Activated CD4-positive, alpha-beta T cell treated with anti-CD3 and anti-CD28 coated beads, Interleukin-2, amount 10 ng/mL, durations not matched to agents 7 days and 5 days (primary cell): ENCODE measurements at regions not wholly inside any gene's neighbourhood (a gene's known extent, or its start where the extent isn't known, plus 50 kb on each side); places are given as distances from the start of the nearest gene placed in this dataset.
"Not testable (repeated sequence)": the region's sequence is repeated elsewhere in the genome, so short reads cannot be mapped to it uniquely, and the experiment has no call there.

Experiments
- CTCF ChIA-PET: fragments of 350-600 bp; sonication (Branson Sonifier 250); formaldehyde crosslinking; loops from one replicate; lab custom pipeline; 2021; ENCODE audit warnings: antibody characterized with exemption; lab: Charles Lee
- POLR2A ChIA-PET: fragments of 350-600 bp; sonication (Branson Sonifier 250); formaldehyde crosslinking; loops from one replicate; lab custom pipeline; 2021; ENCODE audit warnings: antibody characterized with exemption; lab: Charles Lee
- DNase-seq: peaks from one replicate; pipeline ENCODE4 v3.0.0-alpha.2; 2020
- H3K27ac Mint-ChIP-seq: one replicate; pipeline ENCODE4 v1.8.0; 2021; ENCODE audit warnings: mild to moderate bottlenecking, moderate library complexity, mixed read lengths
- H3K27me3 Mint-ChIP-seq: one replicate; pipeline ENCODE4 v1.8.0; 2021; ENCODE audit warnings: mixed read lengths
- H3K36me3 Mint-ChIP-seq: one replicate; pipeline ENCODE4 v1.8.0; 2021; ENCODE audit warnings: low read depth, mixed read lengths
- H3K4me1 Mint-ChIP-seq: one replicate; pipeline ENCODE4 v1.8.0; 2021; ENCODE audit warnings: mixed read lengths
- H3K4me3 Mint-ChIP-seq: one replicate; pipeline ENCODE4 v1.8.0; 2021; ENCODE audit warnings: mild to moderate bottlenecking, moderate library complexity, mixed read lengths
- H3K9me3 Mint-ChIP-seq: one replicate; pipeline ENCODE4 v1.8.0; 2021; ENCODE audit warnings: mixed read lengths

DNA sequence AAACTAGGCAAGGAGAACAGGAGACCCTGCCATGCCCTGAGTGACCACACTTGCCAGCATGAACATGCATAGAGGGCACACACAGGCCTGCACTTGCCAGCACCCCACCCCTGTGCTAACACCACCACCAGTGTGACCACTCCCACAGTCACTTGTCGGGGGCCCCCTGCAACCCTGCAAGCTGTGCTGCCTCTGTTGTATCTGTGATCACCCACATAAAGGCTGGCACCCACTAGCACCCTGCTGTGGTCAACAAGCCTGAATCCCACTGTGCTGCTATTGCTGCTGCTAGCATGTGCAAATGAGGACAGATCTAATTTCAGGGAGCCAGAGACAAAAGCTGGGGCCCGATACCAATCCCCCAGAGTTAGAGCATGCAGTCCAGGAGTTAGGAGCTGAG lies 217.7 kb downstream of the GIPC2 start:
- no peaks in the 10 kb centered on the region for H3K4me1 Mint-ChIP-seq
- H3K27me3 Mint-ChIP-seq: peaks cover 10% of the 10 kb centered on the region
- no peaks in the 10 kb centered on the region for H3K9me3 Mint-ChIP-seq
- ChIA-PET POLR2A (no interaction called here), CTCF (interaction anchor here (0.8 kb wide), 1 partner anchor 14 kb away, joined by 3 read pairs; no protein-coding TSS in a partner anchor)
- no peak for DNase-seq
- H3K27ac Mint-ChIP-seq: no peak overlapping the region
- no peak overlapping the region for H3K4me3 Mint-ChIP-seq
- no peaks in the 10 kb centered on the region for H3K36me3 Mint-ChIP-seq

DNA sequence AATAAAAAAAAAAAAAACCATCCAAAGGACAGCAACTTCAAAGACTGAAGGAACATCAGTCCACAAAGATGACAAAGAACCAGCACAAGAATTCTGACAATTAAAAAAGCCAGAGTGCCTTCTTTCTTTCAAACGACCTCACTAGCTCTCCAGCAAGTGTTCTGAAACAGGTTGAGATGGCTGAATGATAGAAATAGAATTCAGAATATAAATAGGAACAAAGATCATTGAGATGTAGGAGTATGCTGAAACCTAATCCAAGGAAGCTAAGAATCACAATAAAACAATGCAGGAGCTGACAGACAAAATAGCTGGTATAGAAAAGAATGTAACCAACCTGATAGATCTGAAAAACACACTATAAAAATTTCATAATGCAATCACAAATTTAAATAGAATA lies 218.2 kb downstream of the GIPC2 start:
- Mint-ChIP-seq H3K4me1 (no peaks in the 10 kb centered on the region), H3K36me3 (no peaks in the 10 kb centered on the region), H3K9me3 (no peaks in the 10 kb centered on the region), H3K27me3 (peaks cover 10% of the 10 kb centered on the region), H3K27ac (no peak overlapping the region), H3K4me3 (no peak overlapping the region)
- POLR2A ChIA-PET: no interaction called here
- DNase-seq: no peak
- CTCF ChIA-PET: interaction anchor here (0.8 kb wide), 1 partner anchor 14 kb away, joined by 3 read pairs; no protein-coding TSS in a partner anchor

DNA sequence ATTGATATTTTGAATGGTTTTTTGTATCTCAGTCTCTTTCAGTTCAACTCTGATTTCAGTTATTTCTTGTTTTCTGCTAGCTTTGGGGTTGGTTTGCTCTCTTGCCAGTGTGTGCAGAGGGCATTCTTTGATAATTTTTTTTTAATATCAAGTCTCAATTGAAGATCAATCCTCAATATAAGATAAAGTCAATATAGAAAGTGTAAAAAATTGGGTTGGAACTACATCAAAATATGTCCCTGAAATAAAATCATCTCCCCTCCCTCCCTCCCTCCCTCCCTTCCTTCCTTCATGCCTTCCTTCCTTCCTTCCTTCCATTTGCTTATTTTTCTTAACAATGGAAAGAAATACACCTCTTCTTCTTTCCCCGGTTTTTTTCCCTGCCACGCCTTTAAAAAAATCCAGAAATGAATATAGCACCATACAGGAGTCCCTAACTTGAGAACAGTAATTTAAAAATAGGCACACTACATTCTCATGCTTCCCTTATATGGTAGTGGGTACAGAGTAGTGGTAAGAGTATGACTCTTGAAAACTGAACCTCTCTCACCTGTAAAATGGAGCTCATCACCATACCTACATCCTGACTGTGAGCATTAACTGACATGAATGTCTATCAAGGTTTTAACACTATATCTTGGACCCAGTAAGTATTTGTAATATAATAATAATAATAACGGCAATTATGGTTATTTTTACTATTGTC lies 221.9 kb downstream of the GIPC2 start:
- ChIA-PET POLR2A (no interaction called here), CTCF (interaction anchor here (1.0 kb wide), 1 partner anchor 66 kb away, joined by 3 read pairs; no protein-coding TSS in a partner anchor)
- Mint-ChIP-seq H3K27ac (no peak overlapping the region), H3K4me1 (no peaks in the 10 kb centered on the region), H3K4me3 (no peak overlapping the region), H3K36me3 (no peaks in the 10 kb centered on the region), H3K27me3 (peaks cover 5% of the 10 kb centered on the region), H3K9me3 (no peaks in the 10 kb centered on the region)
- DNase-seq: no peak

DNA sequence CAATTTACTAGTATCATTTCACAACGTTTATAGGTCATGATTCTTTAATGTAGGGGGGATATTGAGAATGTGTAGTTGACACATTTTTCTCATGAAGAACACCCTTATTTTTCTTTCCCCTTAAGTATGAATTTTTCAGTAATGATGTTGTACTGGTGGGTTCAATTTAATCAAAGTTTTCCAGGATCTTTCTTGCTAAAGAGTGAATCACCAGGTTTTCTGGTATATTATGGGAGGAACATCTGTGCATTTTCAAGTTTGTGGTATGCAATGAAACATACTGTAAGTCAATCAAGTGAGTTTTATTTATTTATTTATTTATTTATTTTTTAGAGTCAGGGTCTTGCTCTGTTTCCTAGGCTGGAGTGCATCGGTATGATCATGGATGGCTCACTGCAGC lies 221.2 kb upstream of the PTGFR start:
- no peaks in the 10 kb centered on the region for H3K9me3 Mint-ChIP-seq
- H3K4me3 Mint-ChIP-seq: no peak overlapping the region
- ChIA-PET POLR2A (no interaction called here), CTCF (no interaction called here)
- no peaks in the 10 kb centered on the region for H3K4me1 Mint-ChIP-seq
- DNase-seq: no peak
- H3K36me3 Mint-ChIP-seq: no peaks in the 10 kb centered on the region
- H3K27me3 Mint-ChIP-seq: peaks cover 5% of the 10 kb centered on the region
- H3K27ac Mint-ChIP-seq: no peak overlapping the region

DNA sequence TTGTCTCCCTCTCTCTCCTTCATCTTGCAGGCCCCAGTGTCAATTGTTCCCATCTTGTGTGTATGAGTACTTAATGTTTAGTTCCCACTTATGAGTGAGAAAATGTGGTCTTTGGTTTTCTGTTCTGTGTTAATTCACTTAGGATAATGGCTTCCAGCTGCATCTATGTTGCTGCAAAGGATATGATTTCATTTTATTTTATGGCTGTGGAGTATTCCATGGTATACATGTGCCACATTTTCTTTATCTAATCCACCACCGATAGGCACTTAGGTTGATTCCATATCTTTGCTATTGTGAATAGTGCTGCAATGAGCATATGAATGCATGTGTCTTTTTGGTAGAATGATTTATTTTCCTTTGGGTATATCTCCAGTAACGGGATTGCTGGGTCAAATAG lies 219.4 kb upstream of the PTGFR start:
- CTCF ChIA-PET, H3K36me3 Mint-ChIP-seq, H3K27ac Mint-ChIP-seq, H3K27me3 Mint-ChIP-seq, H3K4me1 Mint-ChIP-seq, H3K9me3 Mint-ChIP-seq, DNase-seq, POLR2A ChIA-PET, H3K4me3 Mint-ChIP-seq: not testable (repeated sequence)

DNA sequence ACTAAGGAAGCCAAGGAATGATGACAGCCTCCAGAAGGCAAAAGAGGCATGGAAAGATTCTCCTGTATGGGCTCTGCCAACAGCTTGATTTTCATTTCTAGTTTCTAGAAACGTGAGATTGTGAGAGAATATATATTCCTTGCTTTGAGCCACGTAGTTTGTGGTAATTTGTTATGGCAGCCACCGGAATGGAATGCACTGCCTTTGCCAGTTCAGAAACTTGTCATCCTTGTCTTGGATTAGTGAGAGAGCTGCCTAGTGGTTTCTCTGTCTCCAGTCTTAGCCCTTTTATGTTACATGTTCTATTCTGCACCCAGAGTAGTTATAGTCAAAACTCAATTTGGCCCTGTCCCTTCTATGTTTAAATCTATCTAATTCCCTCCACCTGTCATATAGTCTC lies 216.0 kb upstream of the PTGFR start:
- Mint-ChIP-seq H3K4me1 (no peaks in the 10 kb centered on the region), H3K27ac (no peak overlapping the region), H3K36me3 (no peaks in the 10 kb centered on the region), H3K9me3 (no peaks in the 10 kb centered on the region), H3K27me3 (no peaks in the 10 kb centered on the region), H3K4me3 (no peak overlapping the region)
- CTCF ChIA-PET: interaction anchor here (0.6 kb wide), 1 partner anchor 1741 kb away, joined by 3 read pairs; no protein-coding TSS in a partner anchor
- POLR2A ChIA-PET: no interaction called here
- DNase-seq: no peak

DNA sequence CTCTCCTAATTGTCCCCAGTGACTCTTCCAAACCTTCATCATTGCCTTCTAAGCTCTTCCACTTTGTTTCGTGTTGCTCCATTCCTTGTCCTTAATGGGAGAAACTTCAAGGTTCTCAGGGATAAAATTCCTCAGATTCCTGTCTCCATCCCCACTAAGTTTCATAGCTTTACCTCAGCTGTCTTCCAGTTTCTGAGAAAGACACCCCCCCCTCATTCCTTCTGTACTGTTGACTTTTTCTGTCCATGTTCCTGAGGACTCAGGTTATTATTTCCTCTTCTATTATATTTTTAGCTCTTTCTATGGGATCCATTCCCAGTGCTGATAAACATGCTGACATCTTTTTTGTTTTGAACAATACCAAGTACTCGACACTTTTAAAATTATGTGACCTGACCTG lies 215.3 kb upstream of the PTGFR start:
- H3K36me3 Mint-ChIP-seq: no peaks in the 10 kb centered on the region
- no peak overlapping the region for H3K4me3 Mint-ChIP-seq
- no peak for DNase-seq
- no peaks in the 10 kb centered on the region for H3K27me3 Mint-ChIP-seq
- ChIA-PET POLR2A (no interaction called here), CTCF (no interaction called here)
- H3K4me1 Mint-ChIP-seq: no peaks in the 10 kb centered on the region
- H3K27ac Mint-ChIP-seq: no peak overlapping the region
- no peaks in the 10 kb centered on the region for H3K9me3 Mint-ChIP-seq

DNA sequence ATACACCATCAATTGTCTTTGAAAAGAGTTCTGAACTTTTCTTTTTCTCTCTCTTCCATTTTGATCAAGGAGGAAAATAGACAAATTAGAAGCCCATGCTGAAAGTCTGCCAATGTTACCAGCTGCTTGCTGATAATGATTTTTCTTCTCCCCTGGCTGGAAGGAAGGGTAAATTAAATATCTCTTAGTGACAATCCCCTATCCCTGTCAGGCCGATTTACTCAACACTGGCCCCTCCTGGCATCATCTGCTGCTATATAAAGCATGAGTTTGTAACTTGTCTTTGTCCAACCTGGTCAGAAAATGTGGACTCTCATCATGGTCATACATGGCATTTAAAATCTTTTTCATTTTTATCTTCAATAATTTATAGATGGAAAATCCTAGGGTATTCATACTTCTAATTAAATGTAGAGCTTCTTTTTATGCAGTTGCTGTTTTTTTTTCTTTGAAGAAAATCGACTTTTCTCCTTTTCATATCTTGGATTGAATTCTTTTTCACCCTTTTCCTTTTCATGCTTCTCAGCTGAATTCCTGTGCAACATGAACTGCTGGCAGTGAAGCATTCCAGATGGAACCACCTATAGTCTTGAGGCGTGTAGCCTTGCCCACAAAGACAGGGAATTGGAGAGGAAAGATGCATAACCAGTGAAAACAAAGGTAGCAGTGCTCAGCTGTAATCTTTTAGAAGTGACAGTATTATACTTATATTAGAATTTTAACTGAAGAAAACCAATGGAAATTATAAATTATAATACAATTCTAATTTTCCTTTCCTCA lies 214.7 kb upstream of the PTGFR start:
- no peaks in the 10 kb centered on the region for H3K27me3 Mint-ChIP-seq
- CTCF ChIA-PET: no interaction called here
- H3K27ac Mint-ChIP-seq: no peak overlapping the region
- no peak for DNase-seq
- no peak overlapping the region for H3K4me3 Mint-ChIP-seq
- POLR2A ChIA-PET: no interaction called here
- H3K4me1 Mint-ChIP-seq: no peaks in the 10 kb centered on the region
- H3K36me3 Mint-ChIP-seq: no peaks in the 10 kb centered on the region
- no peaks in the 10 kb centered on the region for H3K9me3 Mint-ChIP-seq

DNA sequence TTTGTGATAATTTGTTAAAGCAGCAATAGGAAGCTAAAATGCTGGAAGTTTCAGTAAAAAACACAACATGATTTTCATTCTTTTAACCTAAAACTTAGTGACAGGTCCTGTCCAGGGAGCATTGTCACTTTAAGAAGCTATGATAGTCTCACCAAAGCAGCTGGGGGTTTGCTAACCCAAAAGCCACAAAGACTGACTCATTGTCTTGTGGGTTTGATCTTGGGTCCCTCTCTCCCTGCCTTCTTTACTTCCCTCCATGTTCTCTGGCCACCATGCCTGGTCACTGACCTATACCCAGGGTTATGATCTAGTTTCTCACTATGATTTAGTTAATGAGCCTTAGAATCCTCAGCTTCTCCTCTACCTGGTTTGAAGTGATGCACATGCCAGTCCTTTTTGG lies 213.5 kb upstream of the PTGFR start:
- Mint-ChIP-seq H3K4me3 (no peak overlapping the region), H3K27me3 (no peaks in the 10 kb centered on the region), H3K4me1 (no peaks in the 10 kb centered on the region), H3K27ac (no peak overlapping the region), H3K36me3 (no peaks in the 10 kb centered on the region), H3K9me3 (no peaks in the 10 kb centered on the region)
- DNase-seq: no peak
- ChIA-PET CTCF (no interaction called here), POLR2A (no interaction called here)

DNA sequence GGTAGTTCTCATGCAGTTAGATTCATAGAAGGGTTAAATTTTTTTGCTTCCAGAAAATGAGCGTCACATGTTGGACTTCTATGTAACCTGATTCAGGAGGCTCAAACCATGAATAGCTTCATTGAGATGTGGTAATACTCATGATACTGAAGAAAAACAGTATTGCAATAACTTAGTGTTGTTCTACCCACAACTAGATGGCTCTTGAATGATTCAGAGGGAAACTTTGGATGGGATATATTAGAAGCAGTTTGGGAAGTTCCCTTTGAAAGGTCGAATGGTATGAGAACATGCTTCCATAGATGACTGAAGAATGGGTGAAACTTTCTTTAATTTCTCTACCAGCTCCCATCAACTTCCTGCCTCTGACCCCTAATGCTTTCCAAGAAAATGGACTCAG lies 211.7 kb upstream of the PTGFR start:
- CTCF ChIA-PET: no interaction called here
- no peaks in the 10 kb centered on the region for H3K27me3 Mint-ChIP-seq

DNA sequence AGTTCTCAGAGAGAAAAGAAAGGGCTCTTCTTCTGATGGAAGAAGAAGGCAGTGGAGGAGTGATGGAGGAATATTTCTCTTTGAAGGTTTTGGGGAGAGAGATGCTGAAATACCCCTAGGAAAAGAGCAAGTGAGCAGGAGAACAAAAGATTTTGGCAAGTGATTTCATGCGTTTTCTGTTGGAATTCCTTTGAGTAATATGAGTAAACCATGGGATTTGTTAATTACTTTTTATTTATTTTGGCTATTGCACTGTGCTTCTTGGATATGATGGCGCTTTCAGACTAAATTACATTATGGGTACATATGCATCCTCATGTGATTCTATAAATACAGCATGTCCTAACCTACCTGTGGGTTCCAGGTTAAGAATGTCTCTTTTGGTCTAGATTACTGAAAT lies 210.1 kb upstream of the PTGFR start:
- ChIA-PET POLR2A (no interaction called here), CTCF (no interaction called here)
- no peak overlapping the region for H3K4me3 Mint-ChIP-seq
- no peaks in the 10 kb centered on the region for H3K36me3 Mint-ChIP-seq
- DNase-seq: no peak
- no peak overlapping the region for H3K27ac Mint-ChIP-seq
- H3K4me1 Mint-ChIP-seq: no peaks in the 10 kb centered on the region
- H3K9me3 Mint-ChIP-seq: no peaks in the 10 kb centered on the region
- no peaks in the 10 kb centered on the region for H3K27me3 Mint-ChIP-seq

More for the DNA sequence above, 211.7 kb upstream of the PTGFR start:
- no peak for DNase-seq
- Mint-ChIP-seq H3K4me3 (no peak overlapping the region), H3K36me3 (no peaks in the 10 kb centered on the region), H3K27ac (no peak overlapping the region), H3K9me3 (no peaks in the 10 kb centered on the region), H3K4me1 (no peaks in the 10 kb centered on the region)
- POLR2A ChIA-PET: no interaction called here

DNA sequence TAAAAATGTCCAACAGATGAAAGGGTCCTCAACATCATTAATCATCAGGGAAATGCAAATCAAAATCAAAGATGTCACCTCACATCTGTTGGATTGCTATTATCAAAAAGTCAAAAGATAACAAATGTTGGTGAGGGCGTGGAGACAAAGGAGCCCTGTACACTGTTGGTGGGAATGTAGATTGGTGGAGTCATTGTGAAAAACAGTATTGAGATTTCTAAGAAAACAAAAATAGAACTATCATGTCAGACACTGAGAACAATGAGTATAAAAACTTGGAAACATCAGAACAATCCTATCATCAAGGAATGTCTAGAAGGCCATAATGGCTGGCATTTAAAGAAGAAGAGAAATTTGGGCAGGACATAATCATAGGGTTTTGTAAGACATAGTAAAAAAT lies 209.2 kb upstream of the PTGFR start:
- Mint-ChIP-seq H3K4me1 (no peaks in the 10 kb centered on the region), H3K27me3 (no peaks in the 10 kb centered on the region), H3K4me3 (no peak overlapping the region), H3K36me3 (no peaks in the 10 kb centered on the region), H3K9me3 (no peaks in the 10 kb centered on the region), H3K27ac (no peak overlapping the region)
- DNase-seq: no peak
- CTCF ChIA-PET: no interaction called here
- POLR2A ChIA-PET: no interaction called here

DNA sequence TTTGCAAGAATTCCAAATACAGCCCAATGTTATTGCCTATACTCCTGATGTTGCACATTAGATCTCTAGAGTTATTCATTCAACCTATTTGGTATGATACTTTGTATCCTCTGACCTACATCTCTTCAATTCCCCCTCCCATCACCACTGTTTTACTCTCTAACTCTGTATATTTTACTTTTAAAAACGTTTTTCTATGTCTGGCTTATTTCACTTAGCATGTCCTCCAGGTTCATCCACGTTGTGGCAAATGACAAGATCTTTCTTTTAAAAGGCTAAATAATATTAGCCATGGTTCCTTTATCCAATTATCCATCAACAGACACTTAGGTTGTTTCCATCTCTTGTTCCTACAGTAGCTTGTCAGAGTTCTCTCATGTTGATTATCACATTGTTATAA lies 207.1 kb upstream of the PTGFR start:
- DNase-seq: no peak
- Mint-ChIP-seq H3K4me1 (no peaks in the 10 kb centered on the region), H3K27me3 (no peaks in the 10 kb centered on the region), H3K9me3 (no peaks in the 10 kb centered on the region), H3K36me3 (no peaks in the 10 kb centered on the region), H3K27ac (no peak overlapping the region), H3K4me3 (no peak overlapping the region)
- ChIA-PET CTCF (no interaction called here), POLR2A (no interaction called here)
